CD14-positive monocyte (primary cell): ENCODE measurements at regions not wholly inside any gene's neighbourhood (a gene's known extent, or its start where the extent isn't known, plus 50 kb on each side); places are given as distances from the start of the nearest gene placed in this dataset.

Source experiments
- DNase-seq, 3 donors: peaks; one replicate each; pipeline ENCODE4 v3.0.0-alpha.2; 2011 to 2022
- H2AFZ ChIP-seq: 2 replicates; pipeline ENCODE4 v1.6.0; 2012; ENCODE audit warnings: mild to moderate bottlenecking, low read depth, low read length, inconsistent platforms; ENCODE audit not compliant: insufficient read depth, poor library complexity, severe bottlenecking
- H3K27ac ChIP-seq, 2 donors: 1 replicate in 1 of 2; 2 replicates in 1 of 2; pipeline ENCODE4 v1.5.1; 2012 to 2013; ENCODE audit warnings: low read length in 2 of 2, control low read depth in 1 of 2, inconsistent platforms in 1 of 2, low read depth in 1 of 2, mild to moderate bottlenecking in 1 of 2
- H3K27me3 ChIP-seq, 2 donors: one replicate each; pipeline versions ENCODE4 v1.6.0 to v1.6.1; 2011 to 2013; ENCODE audit warnings: low read length in 2 of 2; ENCODE audit not compliant: control insufficient read depth in 2 of 2, insufficient read depth in 2 of 2
- H3K36me3 ChIP-seq, 2 donors: replicated peaks in 1 of 2; 1 replicate in 1 of 2; 2 replicates in 1 of 2; pipeline versions ENCODE4 v1.5.1 to v1.6.1; 2012 to 2013; ENCODE audit warnings: low read length in 2 of 2, control low read depth in 1 of 2, inconsistent platforms in 1 of 2, mild to moderate bottlenecking in 1 of 2; ENCODE audit not compliant: insufficient read depth in 2 of 2, control insufficient read depth in 1 of 2
- H3K4me1 ChIP-seq, 2 donors: 1 replicate in 1 of 2; 2 replicates in 1 of 2; pipeline versions ENCODE4 v1.5.1 to v1.6.1; 2012 to 2013; ENCODE audit warnings: low read length in 2 of 2, control low read depth in 1 of 2, inconsistent platforms in 1 of 2, mild to moderate bottlenecking in 1 of 2, moderate library complexity in 1 of 2; ENCODE audit not compliant: insufficient read depth in 2 of 2, control insufficient read depth in 1 of 2
- H3K4me2 ChIP-seq: replicated peaks from 2 replicates; pipeline ENCODE3; 2012; ENCODE audit warnings: low read length, moderate library complexity, mild to moderate bottlenecking; ENCODE audit not compliant: poor library complexity, severe bottlenecking; ENCODE audit errors: extremely low read depth
- H3K4me3 ChIP-seq, 3 experiments: fragments of 200-600 bp in 1 of 3; sonication (generic) in 1 of 3; replicated peaks in 1 of 3; 1 replicate in 2 of 3; 2 replicates in 1 of 3; pipeline ENCODE4 v1.5.1; 2011 to 2013; ENCODE audit warnings: low read length in 3 of 3, mild to moderate bottlenecking in 3 of 3, control low read depth in 2 of 3, low read depth in 2 of 3, inconsistent platforms in 1 of 3, moderate library complexity in 1 of 3
- H3K79me2 ChIP-seq: 2 replicates; pipeline ENCODE4 v1.6.0; 2012; ENCODE audit warnings: mild to moderate bottlenecking, control low read depth, inconsistent platforms, low read length, moderate library complexity; ENCODE audit not compliant: insufficient read depth
- H3K9ac ChIP-seq: 2 replicates; pipeline ENCODE4 v1.6.0; 2017; ENCODE audit warnings: low read length, mild to moderate bottlenecking; ENCODE audit not compliant: insufficient read depth, poor library complexity, severe bottlenecking
- H3K9me3 ChIP-seq, 2 donors: replicated peaks in 1 of 2; 1 replicate in 1 of 2; 2 replicates in 1 of 2; pipeline versions ENCODE4 v1.5.1 to v1.6.1; 2012 to 2013; ENCODE audit warnings: low read length in 2 of 2, control low read depth in 1 of 2; ENCODE audit not compliant: control insufficient read depth in 1 of 2, insufficient read depth in 1 of 2
- H4K20me1 ChIP-seq: 2 replicates; pipeline ENCODE4 v1.6.0; 2012; ENCODE audit warnings: mild to moderate bottlenecking, low read length, control low read depth, moderate library complexity; ENCODE audit not compliant: insufficient read depth
- H3K27ac Mint-ChIP-seq, 7 donors: one replicate each; pipeline ENCODE4 v1.8.0; 2020; ENCODE audit warnings: mild to moderate bottlenecking in 7 of 7, mixed read lengths in 7 of 7, moderate library complexity in 6 of 7, inconsistent platforms in 2 of 7
- H3K27me3 Mint-ChIP-seq, 3 donors: one replicate each; pipeline ENCODE4 v1.8.0; 2021 to 2022; ENCODE audit warnings: low read depth in 3 of 3, mild to moderate bottlenecking in 3 of 3, mixed read lengths in 3 of 3, moderate library complexity in 3 of 3, inconsistent platforms in 1 of 3
- H3K36me3 Mint-ChIP-seq, 2 donors: one replicate each; pipeline ENCODE4 v1.8.0; 2020; ENCODE audit warnings: mixed read lengths in 2 of 2, inconsistent platforms in 1 of 2, mild to moderate bottlenecking in 1 of 2
- H3K4me1 Mint-ChIP-seq: one replicate; pipeline ENCODE4 v1.8.0; 2020; ENCODE audit warnings: mild to moderate bottlenecking, mixed read lengths
- H3K4me3 Mint-ChIP-seq, 2 donors: one replicate each; pipeline ENCODE4 v1.8.0; 2020; ENCODE audit warnings: mild to moderate bottlenecking in 2 of 2, mixed read lengths in 2 of 2, moderate library complexity in 1 of 2
- H3K9me3 Mint-ChIP-seq, 7 donors: one replicate each; pipeline ENCODE4 v1.8.0; 2020 to 2022; ENCODE audit warnings: mixed read lengths in 7 of 7, mild to moderate bottlenecking in 6 of 7, moderate library complexity in 6 of 7, inconsistent platforms in 2 of 7
- WGBS: methylation state at CpG from one replicate; pipeline ENCODE4 v1.1.5; 2013; ENCODE audit warnings: missing lambda C conversion rate; ENCODE audit not compliant: insufficient coverage; 5-methylcytosine and 5-hydroxymethylcytosine counted together
- intact Hi-C, 2 donors: fragments of 100-400 bp; cut with micrococcal nuclease; formaldehyde crosslinking; loops; one replicate each; pipeline versions ENCODE4 v1.15.0 to v1.15.1; 2023
- TF ChIP-seq, protein P1 (sequence below): fragments of 200-600 bp; IDR thresholded peaks from one replicate; pipeline ENCODE4 v1.8.0; 2022; ENCODE audit warnings: antibody characterized with exemption, mild to moderate bottlenecking

DNA sequence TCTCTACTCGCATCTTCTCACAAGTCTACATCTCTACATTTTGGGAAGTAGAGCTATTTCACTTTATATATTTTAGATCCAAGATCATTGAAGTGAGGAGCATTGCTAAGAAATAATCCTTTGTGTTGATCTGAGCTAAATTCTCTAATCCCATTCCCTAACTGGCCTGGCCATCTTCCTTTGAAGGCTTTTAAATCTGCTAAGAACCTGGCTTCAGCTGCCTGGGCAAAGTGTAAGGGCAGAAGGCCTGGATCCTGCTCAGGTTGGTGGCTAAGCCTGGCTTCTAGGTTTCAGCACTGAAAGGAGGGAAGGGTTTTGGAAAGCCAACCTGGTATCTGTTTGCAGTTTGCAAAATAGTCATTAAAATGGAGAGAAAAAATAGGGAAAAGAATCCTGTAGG is 167.6 kb downstream of the BRINP2 start:
- peaks cover 0 to 3% (median 0%) of the 10 kb centered on the region in 7 donors for H3K9me3 Mint-ChIP-seq
- intact Hi-C loops, result no loop called here

DNA sequence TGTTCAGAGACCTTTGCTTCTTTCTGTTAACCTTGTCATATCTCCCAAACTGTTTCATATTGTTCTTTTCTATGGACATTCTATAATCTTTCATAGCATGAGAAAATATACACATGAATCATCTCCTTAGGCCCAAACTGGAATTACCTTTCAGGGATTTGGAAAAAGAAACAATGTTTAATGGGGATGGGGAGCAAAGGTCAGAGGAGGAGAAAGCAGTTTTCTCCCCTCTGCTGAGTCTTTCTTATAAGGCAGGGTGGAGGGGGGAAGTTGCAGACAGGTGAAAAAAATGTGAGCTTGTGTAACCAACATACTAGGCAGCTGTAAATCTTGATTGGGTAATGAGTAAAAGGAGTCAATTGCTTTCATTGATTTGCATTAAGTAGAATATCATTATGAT is 164.1 kb downstream of the BRINP2 start:
- H3K4me2 ChIP-seq, result no peak overlapping the region
- H3K4me3 Mint-ChIP-seq, result no peak overlapping the region
- intact Hi-C loops, result no loop called here
- H3K4me1 ChIP-seq, result no peaks in the 10 kb centered on the region
- H3K9me3 ChIP-seq, result peaks cover 0 to 3% of the 10 kb centered on the region in 2 donors
- DNase-seq, result no peak
- no peaks in the 10 kb centered on the region for H3K36me3 ChIP-seq
- H3K4me3 ChIP-seq, result no peak overlapping the region
- no peak overlapping the region for H3K27ac Mint-ChIP-seq
- no peak overlapping the region for H3K9ac ChIP-seq
- H3K27me3 ChIP-seq, result no peaks in the 10 kb centered on the region
- H3K4me1 Mint-ChIP-seq, result no peaks in the 10 kb centered on the region
- TF ChIP-seq, protein P1, sequence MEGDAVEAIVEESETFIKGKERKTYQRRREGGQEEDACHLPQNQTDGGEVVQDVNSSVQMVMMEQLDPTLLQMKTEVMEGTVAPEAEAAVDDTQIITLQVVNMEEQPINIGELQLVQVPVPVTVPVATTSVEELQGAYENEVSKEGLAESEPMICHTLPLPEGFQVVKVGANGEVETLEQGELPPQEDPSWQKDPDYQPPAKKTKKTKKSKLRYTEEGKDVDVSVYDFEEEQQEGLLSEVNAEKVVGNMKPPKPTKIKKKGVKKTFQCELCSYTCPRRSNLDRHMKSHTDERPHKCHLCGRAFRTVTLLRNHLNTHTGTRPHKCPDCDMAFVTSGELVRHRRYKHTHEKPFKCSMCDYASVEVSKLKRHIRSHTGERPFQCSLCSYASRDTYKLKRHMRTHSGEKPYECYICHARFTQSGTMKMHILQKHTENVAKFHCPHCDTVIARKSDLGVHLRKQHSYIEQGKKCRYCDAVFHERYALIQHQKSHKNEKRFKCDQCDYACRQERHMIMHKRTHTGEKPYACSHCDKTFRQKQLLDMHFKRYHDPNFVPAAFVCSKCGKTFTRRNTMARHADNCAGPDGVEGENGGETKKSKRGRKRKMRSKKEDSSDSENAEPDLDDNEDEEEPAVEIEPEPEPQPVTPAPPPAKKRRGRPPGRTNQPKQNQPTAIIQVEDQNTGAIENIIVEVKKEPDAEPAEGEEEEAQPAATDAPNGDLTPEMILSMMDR, result no peak
- peaks cover 0 to 4% (median 0%) of the 10 kb centered on the region in 7 donors for H3K9me3 Mint-ChIP-seq
- H3K79me2 ChIP-seq, result no peaks in the 10 kb centered on the region
- H3K27ac ChIP-seq, result no peak overlapping the region
- H4K20me1 ChIP-seq, result no peaks in the 10 kb centered on the region
- no peaks in the 10 kb centered on the region for H3K27me3 Mint-ChIP-seq
- H3K36me3 Mint-ChIP-seq, result no peaks in the 10 kb centered on the region
- H2AFZ ChIP-seq, result no peak overlapping the region

More for the DNA sequence above, 167.6 kb downstream of the BRINP2 start:
- Histone ChIP-seq H3K4me3 (no peak overlapping the region), H2AFZ (no peak overlapping the region), H3K4me2 (no peak overlapping the region), H4K20me1 (no peaks in the 10 kb centered on the region), H3K27me3 (no peaks in the 10 kb centered on the region), H3K9ac (no peak overlapping the region), H3K4me1 (no peaks in the 10 kb centered on the region), H3K9me3 (peaks cover 0 to 5% of the 10 kb centered on the region in 2 donors), H3K79me2 (no peaks in the 10 kb centered on the region), H3K36me3 (no peaks in the 10 kb centered on the region), H3K27ac (no peak overlapping the region)
- TF ChIP-seq, protein P1, result no peak
- DNase-seq, result no peak
- no peaks in the 10 kb centered on the region for H3K4me1 Mint-ChIP-seq
- H3K27ac Mint-ChIP-seq, result no peak overlapping the region
- H3K36me3 Mint-ChIP-seq, result no peaks in the 10 kb centered on the region
- H3K27me3 Mint-ChIP-seq, result no peaks in the 10 kb centered on the region
- no CpG with 5 or more reads among the region's 1 CpG for WGBS
- H3K4me3 Mint-ChIP-seq, result no peak overlapping the region
